LoVo (cell line): ENCODE measurements at regions not wholly inside any gene's neighbourhood (a gene's known extent, or its start where the extent isn't known, plus 50 kb on each side); places are given as distances from the start of the nearest gene placed in this dataset.

ENCODE experiments used
- DNase-seq: peaks from one replicate; pipeline ENCODE4 v3.0.0-alpha.2; 2016; ENCODE audit warnings: low spot score

DNA sequence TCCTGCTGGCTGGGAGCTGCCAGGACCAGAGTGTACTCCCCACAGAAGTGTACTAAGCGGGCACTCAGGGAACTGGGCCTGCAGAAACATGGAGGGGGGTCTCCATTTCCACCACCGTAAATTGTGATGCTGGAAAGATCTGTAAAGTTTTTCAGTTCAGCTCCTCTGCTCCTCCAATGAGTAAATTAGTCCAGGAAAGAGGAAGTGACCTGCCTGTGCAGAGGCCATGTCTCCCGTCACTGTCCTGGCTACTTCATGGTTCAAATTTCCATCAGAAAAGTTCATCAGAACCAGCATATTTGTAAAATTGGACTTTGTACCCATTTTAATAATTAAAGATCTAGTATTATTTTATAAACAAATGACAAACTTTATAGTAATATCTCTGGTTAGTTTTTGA, 226.7 kb upstream of the THBS1 start:
- no peak for DNase-seq

GRCh38 chr15:39357480-39358268, 223.2 kb upstream of the THBS1 start:
- no peak for DNase-seq

- DNase-seq: no peak
These were observed 222.3 kb upstream of the THBS1 start for GRCh38 chr15:39358441-39359041.

- no peak for DNase-seq
These were observed 221.1 kb upstream of the THBS1 start for GRCh38 chr15:39359771-39360170.

DNA sequence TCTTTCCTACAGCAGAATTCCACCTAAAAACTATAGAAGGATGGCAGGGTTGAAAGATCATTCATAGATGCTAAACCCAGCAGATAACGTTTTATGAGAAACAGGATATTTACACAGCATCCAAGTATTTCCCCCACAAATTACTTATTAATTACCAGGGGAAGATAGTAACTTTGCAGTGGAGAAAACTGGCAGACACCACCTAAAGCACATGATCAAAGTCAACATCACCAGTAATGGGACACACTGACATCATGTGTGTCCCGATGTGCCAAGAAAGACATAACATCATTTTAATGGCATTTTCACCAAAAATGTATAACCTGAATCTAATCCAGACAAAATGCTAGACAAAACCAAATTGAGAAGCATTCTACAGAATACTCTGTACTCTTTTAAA, 220.4 kb upstream of the THBS1 start:
- DNase-seq: no peak

GRCh38 chr15:39361497-39361896, 219.4 kb upstream of the THBS1 start:
- no peak for DNase-seq

GRCh38 chr15:39362821-39363561, 217.9 kb upstream of the THBS1 start:
- DNase-seq: no peak

DNA sequence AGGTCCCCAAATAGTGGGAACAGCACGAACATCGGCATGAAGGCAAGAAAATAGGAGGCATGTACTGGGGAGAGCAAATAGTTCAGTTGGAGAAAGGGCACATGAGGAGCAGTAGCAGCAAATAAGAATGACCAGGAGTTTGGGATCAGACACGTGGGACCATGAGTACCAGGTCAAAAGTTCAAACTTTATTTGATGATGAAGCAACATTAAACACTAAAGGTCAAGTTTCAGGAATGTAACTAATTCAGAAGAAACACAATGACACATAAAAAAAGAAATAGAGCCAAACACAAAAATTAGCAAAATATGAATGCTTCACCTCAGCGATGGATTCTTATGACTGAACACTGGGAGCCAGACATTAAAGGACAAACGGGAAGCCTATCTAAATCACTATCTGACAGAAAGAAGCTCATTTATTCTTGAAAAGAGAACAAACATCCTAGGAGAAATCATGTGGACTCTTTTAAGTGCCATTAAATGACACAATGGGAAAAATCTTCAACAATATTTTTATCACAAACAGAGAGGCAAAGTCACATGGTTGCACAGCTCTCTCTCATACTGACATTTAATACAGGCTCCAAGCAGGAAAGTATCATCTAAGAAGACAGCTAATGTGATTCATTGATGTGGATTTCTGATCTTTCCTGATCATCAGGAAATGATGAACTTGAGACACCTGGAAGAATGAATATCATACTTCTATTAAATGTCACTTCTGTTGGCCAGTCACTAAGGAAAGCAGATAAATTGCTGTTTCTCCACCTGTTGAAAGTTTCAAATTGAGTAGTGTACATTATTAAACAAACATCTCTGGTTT, 216.9 kb upstream of the THBS1 start:
- no peak for DNase-seq

DNA sequence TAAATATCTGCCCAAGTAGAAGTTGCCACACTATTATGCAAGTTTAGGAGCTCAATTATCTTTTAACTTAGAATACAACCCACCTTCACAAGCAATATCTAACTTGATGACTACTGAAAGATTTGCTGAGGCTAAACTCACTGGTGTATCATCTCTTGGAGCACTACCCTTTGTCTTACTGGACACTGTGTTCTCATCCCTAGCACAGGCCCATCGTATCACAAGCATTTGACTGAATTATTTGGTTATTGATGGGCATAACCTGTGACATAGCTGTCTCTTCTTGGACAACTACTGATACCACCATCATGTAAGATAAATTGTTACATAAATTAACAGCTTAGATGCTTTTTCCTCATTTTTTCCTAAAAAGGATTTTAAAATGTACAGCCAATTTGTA, 216.2 kb upstream of the THBS1 start:
- no peak for DNase-seq

DNA sequence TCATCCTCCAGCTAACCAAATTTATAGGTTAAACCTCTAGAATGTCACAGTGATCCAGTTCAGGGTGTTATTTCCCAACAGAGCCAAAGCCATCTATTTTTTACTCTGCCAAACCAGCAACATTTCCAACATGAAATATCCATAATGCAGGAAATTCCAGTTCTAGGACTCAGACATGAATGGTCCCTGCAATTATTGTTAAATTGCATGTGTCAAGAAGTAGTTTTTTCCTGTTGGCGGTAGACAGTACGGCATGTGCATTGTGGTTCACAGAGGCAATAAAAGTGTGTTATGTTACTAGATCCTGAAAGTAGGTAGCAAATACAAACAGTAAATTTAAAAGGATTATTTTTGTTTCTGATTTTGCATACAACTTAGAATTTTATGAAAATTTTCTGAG, 215.7 kb upstream of the THBS1 start:
- DNase-seq: no peak

GRCh38 chr15:39365873-39366272, 215.0 kb upstream of the THBS1 start:
- no peak for DNase-seq

DNA sequence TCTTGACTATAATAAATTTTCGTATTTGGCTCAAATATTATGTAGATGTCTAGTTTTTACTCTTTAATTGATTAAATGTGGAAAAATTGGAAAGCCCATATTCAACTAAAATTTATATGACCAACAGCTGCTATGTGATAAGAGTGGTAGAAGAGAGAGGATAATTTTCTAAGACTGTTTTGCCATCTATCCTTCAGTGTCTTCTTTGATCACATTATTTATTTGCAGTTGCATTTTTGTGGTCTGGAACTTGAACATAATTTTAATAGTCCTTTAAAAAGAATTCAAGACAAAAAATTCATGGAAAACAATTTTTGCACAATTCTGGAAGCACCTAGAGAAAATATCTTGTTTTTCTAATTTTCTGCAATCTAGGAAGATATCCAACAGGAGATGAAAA, 213.3 kb upstream of the THBS1 start:
- DNase-seq: no peak

DNA sequence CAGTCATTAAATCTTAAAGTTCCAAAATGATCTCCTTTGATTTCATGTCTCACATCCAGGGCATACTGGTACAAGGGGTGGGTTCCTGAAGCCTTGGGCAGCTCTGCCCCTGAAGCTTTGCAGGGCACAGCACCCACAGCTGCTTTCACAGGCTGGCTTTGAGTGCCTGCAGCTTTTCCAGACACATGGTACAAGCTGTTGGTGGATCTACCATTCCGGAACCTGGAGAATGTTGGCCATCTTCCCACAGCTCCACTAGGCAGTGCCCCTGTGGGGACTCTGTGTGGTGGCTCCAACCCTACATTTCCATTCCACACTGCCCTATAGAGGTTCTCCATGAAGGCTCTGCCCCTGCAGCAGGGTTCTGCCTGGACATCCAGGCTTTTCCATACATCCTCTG, 211.1 kb upstream of the THBS1 start:
- no peak for DNase-seq

- no peak for DNase-seq
These were observed 204.4 kb upstream of the THBS1 start for GRCh38 chr15:39376371-39376909.

- DNase-seq: no peak
These were observed 199.4 kb upstream of the THBS1 start for GRCh38 chr15:39381517-39381916.

- no peak for DNase-seq
These were observed 192.8 kb upstream of the THBS1 start for GRCh38 chr15:39388118-39388517.

- peak; percentile 61 for DNase-seq
These were observed 189.6 kb upstream of the THBS1 start for GRCh38 chr15:39391230-39391629.

GRCh38 chr15:39392469-39393047, 188.3 kb upstream of the THBS1 start:
- DNase-seq: no peak

DNA sequence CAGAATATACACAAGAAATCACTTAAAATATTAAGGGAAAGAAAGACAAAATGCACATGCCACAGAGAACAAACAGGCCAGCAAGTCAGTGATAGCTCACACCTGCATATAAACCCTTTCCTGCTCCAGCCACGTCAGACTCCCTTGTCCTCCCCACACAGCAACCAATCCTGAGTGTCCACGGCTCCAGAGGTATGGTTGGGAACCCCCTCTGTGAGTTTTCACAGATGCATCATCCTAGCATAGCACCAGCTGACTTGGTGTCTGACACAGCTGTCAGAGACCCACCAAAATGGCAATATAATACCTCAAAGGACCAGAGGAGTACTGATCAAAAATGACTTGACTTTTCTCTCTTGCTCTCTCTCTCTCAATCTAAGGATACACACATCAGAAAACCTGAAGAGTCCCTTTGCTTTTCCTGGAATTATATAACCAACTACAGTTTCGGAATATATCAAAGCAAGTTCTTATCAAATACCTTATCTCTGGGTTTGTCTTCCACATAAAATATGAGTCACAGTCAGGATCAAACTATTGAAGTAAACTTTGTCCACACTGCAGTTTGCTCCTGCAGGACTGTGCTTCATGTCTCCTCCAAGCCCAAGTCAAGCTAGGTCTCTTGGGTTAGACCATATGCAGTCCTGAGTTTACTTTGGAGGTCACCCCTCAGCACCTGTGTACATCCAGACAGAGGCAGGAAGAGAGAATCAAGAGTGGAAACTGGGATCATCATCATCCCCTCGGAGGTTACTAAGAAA, 187.1 kb upstream of the THBS1 start:
- peak; percentile 83 for DNase-seq

GRCh38 chr15:39394496-39394895, 186.4 kb upstream of the THBS1 start:
- DNase-seq: peak; percentile 63
